Mesenchymal stem cell (in vitro differentiated cells and primary cell): ENCODE measurements at regions not wholly inside any gene's neighbourhood (a gene's known extent, or its start where the extent isn't known, plus 50 kb on each side); places are given as distances from the start of the nearest gene placed in this dataset.
A peak's percentile ranks its signal among the peaks of the same experiment; 100 is the strongest.

Experiments used
- DNase-seq: peaks from one replicate; pipeline ENCODE4 v3.0.0-alpha.2; 2013
- H2AFZ ChIP-seq: one replicate; pipeline ENCODE4 v1.6.1; 2013; ENCODE audit warnings: low read depth, mild to moderate bottlenecking, control low read depth, inconsistent platforms, low read length, moderate library complexity
- H2AK5ac ChIP-seq: 2 replicates; pipeline ENCODE4 v1.6.1; 2013; ENCODE audit warnings: low read length, moderate library complexity, mild to moderate bottlenecking, inconsistent platforms; ENCODE audit not compliant: severe bottlenecking
- H2BK120ac ChIP-seq: one replicate; pipeline ENCODE4 v1.6.1; 2013; ENCODE audit warnings: low read depth, mild to moderate bottlenecking, inconsistent platforms, low read length, moderate library complexity
- H2BK12ac ChIP-seq, 2 experiments: one replicate each; pipeline ENCODE4 v1.6.1; 2013; ENCODE audit warnings: inconsistent platforms in 2 of 2, low read length in 2 of 2, mild to moderate bottlenecking in 2 of 2, moderate library complexity in 2 of 2, control low read depth in 1 of 2
- H2BK15ac ChIP-seq: one replicate; pipeline ENCODE4 v1.6.1; 2013; ENCODE audit warnings: mild to moderate bottlenecking, low read depth, inconsistent platforms; ENCODE audit not compliant: poor library complexity, severe bottlenecking
- H2BK5ac ChIP-seq: 2 replicates; pipeline ENCODE4 v1.6.1; 2013; ENCODE audit warnings: low read depth, mild to moderate bottlenecking, low read length, control low read depth, inconsistent platforms; ENCODE audit not compliant: poor library complexity, severe bottlenecking
- H3K14ac ChIP-seq, 2 experiments: one replicate each; pipeline ENCODE4 v1.6.1; 2013; ENCODE audit warnings: inconsistent platforms in 2 of 2, low read length in 2 of 2, control low read depth in 1 of 2, mild to moderate bottlenecking in 1 of 2, moderate library complexity in 1 of 2
- H3K18ac ChIP-seq, 2 experiments: one replicate each; pipeline ENCODE4 v1.6.1; 2013; ENCODE audit warnings: inconsistent platforms in 2 of 2, low read length in 2 of 2, control low read depth in 1 of 2, low read depth in 1 of 2, mild to moderate bottlenecking in 1 of 2
- H3K23ac ChIP-seq, 2 experiments: one replicate each; pipeline ENCODE4 v1.6.1; 2013; ENCODE audit warnings: inconsistent platforms in 2 of 2, low read length in 2 of 2, mild to moderate bottlenecking in 2 of 2, moderate library complexity in 2 of 2, control low read depth in 1 of 2
- H3K27ac ChIP-seq: 2 replicates; pipeline ENCODE4 v1.5.1; 2013; ENCODE audit warnings: mild to moderate bottlenecking, moderate library complexity, low read length, control low read depth, inconsistent platforms; ENCODE audit not compliant: poor library complexity, severe bottlenecking
- H3K27me3 ChIP-seq, 2 experiments: 2 replicates each; pipeline versions ENCODE4 v1.6.1 to v1.7.0; 2013; ENCODE audit warnings: low read length in 2 of 2, mild to moderate bottlenecking in 2 of 2, moderate library complexity in 2 of 2, control low read depth in 1 of 2, inconsistent platforms in 1 of 2; ENCODE audit not compliant: control insufficient read depth in 1 of 2, insufficient read depth in 1 of 2
- H3K36me3 ChIP-seq, 2 experiments: 2 replicates each; pipeline versions ENCODE4 v1.6.1 to v1.7.0; 2013; ENCODE audit warnings: low read length in 2 of 2, control low read depth in 1 of 2, inconsistent platforms in 1 of 2, low read depth in 1 of 2, mild to moderate bottlenecking in 1 of 2; ENCODE audit not compliant: insufficient read depth in 2 of 2, control insufficient read depth in 1 of 2
- H3K4ac ChIP-seq, 2 experiments: one replicate each; pipeline ENCODE4 v1.6.1; 2013; ENCODE audit warnings: inconsistent platforms in 2 of 2, low read length in 2 of 2, mild to moderate bottlenecking in 2 of 2, moderate library complexity in 2 of 2, control low read depth in 1 of 2, low read depth in 1 of 2
- H3K4me1 ChIP-seq: 2 replicates; pipeline ENCODE4 v1.6.1; 2013; ENCODE audit warnings: low read depth, low read length, control low read depth; ENCODE audit not compliant: control insufficient read depth, insufficient read depth
- H3K4me2 ChIP-seq: 2 replicates; pipeline ENCODE4 v1.6.1; 2013; ENCODE audit warnings: low read length, mild to moderate bottlenecking, inconsistent platforms; ENCODE audit not compliant: poor library complexity, severe bottlenecking
- H3K4me3 ChIP-seq, 2 experiments: 2 replicates each; pipeline versions ENCODE4 v1.5.1 to v1.7.0; 2013; ENCODE audit warnings: low read length in 2 of 2, mild to moderate bottlenecking in 2 of 2, control low read depth in 1 of 2, low read depth in 1 of 2; ENCODE audit not compliant: insufficient read depth in 1 of 2
- H3K79me1 ChIP-seq: replicated peaks from 2 replicates; pipeline ENCODE4 v1.6.1; 2013; ENCODE audit warnings: mild to moderate bottlenecking, control low read depth, low read length, inconsistent platforms; ENCODE audit not compliant: poor library complexity, severe bottlenecking
- H3K9ac ChIP-seq: 2 replicates; pipeline ENCODE4 v1.7.0; 2013; ENCODE audit warnings: mild to moderate bottlenecking, low read length, moderate library complexity
- H3K9me3 ChIP-seq: 2 replicates; pipeline ENCODE4 v1.7.0; 2013; ENCODE audit warnings: mild to moderate bottlenecking, low read length; ENCODE audit not compliant: control insufficient read depth
- H4K8ac ChIP-seq: one replicate; pipeline ENCODE4 v1.6.1; 2013; ENCODE audit warnings: inconsistent platforms, mild to moderate bottlenecking, low read length, moderate library complexity
- H4K91ac ChIP-seq: one replicate; pipeline ENCODE4 v1.6.1; 2013; ENCODE audit warnings: mild to moderate bottlenecking, low read length, inconsistent platforms
- WGBS: methylation state at CpG from one replicate; pipeline ENCODE4 v1.1.7; 2013; ENCODE audit warnings: mixed read lengths; 5-methylcytosine and 5-hydroxymethylcytosine counted together

- Histone ChIP-seq H3K27me3 (no peaks in the 10 kb centered on the region), H3K36me3 (no peaks in the 10 kb centered on the region), H3K23ac (no peak overlapping the region), H2BK5ac (no peak overlapping the region), H3K4me3 (no peak overlapping the region), H3K4ac (no peak overlapping the region), H3K4me1 (no peaks in the 10 kb centered on the region), H4K91ac (no peak overlapping the region), H3K27ac (no peak overlapping the region), H2BK120ac (no peak overlapping the region), H2AFZ (no peak overlapping the region), H4K8ac (no peak overlapping the region), H3K18ac (no peak overlapping the region), H3K9ac (no peak overlapping the region), H2BK12ac (no peak overlapping the region), H3K79me1 (no peaks in the 10 kb centered on the region), H3K4me2 (no peak overlapping the region), H3K9me3 (no peaks in the 10 kb centered on the region), H2AK5ac (no peak overlapping the region), H3K14ac (no peak overlapping the region), H2BK15ac (no peak overlapping the region)
- no peak for DNase-seq
- WGBS = 100% methylated on average over 3 of the region's 5 CpGs
These were observed 242.9 kb upstream of the ZFP64 start for GRCh38 chr20:52434453-52434852.

- 68% methylated on average over 2 of the region's 2 CpGs for WGBS
- Histone ChIP-seq H2BK15ac (no peak overlapping the region), H2BK5ac (no peak overlapping the region), H3K27me3 (no peaks in the 10 kb centered on the region), H4K8ac (no peak overlapping the region), H2AK5ac (no peak overlapping the region), H2BK120ac (no peak overlapping the region), H3K27ac (no peak overlapping the region), H3K23ac (no peak overlapping the region), H3K9ac (no peak overlapping the region), H3K79me1 (no peaks in the 10 kb centered on the region), H2BK12ac (no peak overlapping the region), H4K91ac (no peak overlapping the region), H3K4me1 (no peaks in the 10 kb centered on the region), H3K4ac (no peak overlapping the region), H2AFZ (no peak overlapping the region), H3K14ac (no peak overlapping the region), H3K36me3 (no peaks in the 10 kb centered on the region), H3K4me2 (no peak overlapping the region), H3K18ac (no peak overlapping the region), H3K4me3 (no peak overlapping the region), H3K9me3 (peaks cover 3% of the 10 kb centered on the region)
- no peak for DNase-seq
These were observed 242.5 kb upstream of the ZFP64 start for GRCh38 chr20:52434041-52434425.

- Histone ChIP-seq H3K27me3 (no peaks in the 10 kb centered on the region), H3K4me1 (no peaks in the 10 kb centered on the region), H3K79me1 (no peaks in the 10 kb centered on the region), H2BK5ac (no peak overlapping the region), H3K4ac (no peak overlapping the region), H4K91ac (no peak overlapping the region), H3K4me3 (peak overlapping the region in 1 of 2 experiments; percentile 6), H4K8ac (no peak overlapping the region), H3K18ac (no peak overlapping the region), H3K9me3 (peaks cover 7% of the 10 kb centered on the region), H3K9ac (peak overlapping the region; percentile 67), H3K4me2 (no peak overlapping the region), H3K14ac (no peak overlapping the region), H2BK12ac (no peak overlapping the region), H2AK5ac (no peak overlapping the region), H2BK120ac (no peak overlapping the region), H2BK15ac (no peak overlapping the region), H3K36me3 (no peaks in the 10 kb centered on the region), H3K23ac (no peak overlapping the region), H3K27ac (no peak overlapping the region), H2AFZ (no peak overlapping the region)
- no peak for DNase-seq
- 97% methylated on average over 2 of the region's 2 CpGs for WGBS
These were observed 241.9 kb upstream of the ZFP64 start for GRCh38 chr20:52433326-52434040.

GRCh38 chr20:52432740-52433139 is 241.2 kb upstream of the ZFP64 start:
- Histone ChIP-seq H3K14ac (no peak overlapping the region), H2BK12ac (no peak overlapping the region), H3K4me3 (no peak overlapping the region), H3K9me3 (peaks cover 7% of the 10 kb centered on the region), H3K4ac (no peak overlapping the region), H3K9ac (peak overlapping the region; percentile 78), H2BK5ac (no peak overlapping the region), H2BK15ac (no peak overlapping the region), H2BK120ac (no peak overlapping the region), H3K18ac (no peak overlapping the region), H3K23ac (no peak overlapping the region), H2AFZ (no peak overlapping the region), H3K36me3 (no peaks in the 10 kb centered on the region), H3K27ac (no peak overlapping the region), H3K27me3 (no peaks in the 10 kb centered on the region), H3K79me1 (no peaks in the 10 kb centered on the region), H3K4me1 (no peaks in the 10 kb centered on the region), H3K4me2 (no peak overlapping the region), H2AK5ac (no peak overlapping the region), H4K8ac (no peak overlapping the region), H4K91ac (no peak overlapping the region)
- DNase-seq = no peak
- 83% methylated on average over 2 of the region's 2 CpGs for WGBS
